ENCODE measurements at regions not wholly inside any gene's neighbourhood (a gene's known extent, or its start where the extent isn't known, plus 50 kb on each side); places are given as distances from the start of the nearest gene placed in this dataset.

DNA sequence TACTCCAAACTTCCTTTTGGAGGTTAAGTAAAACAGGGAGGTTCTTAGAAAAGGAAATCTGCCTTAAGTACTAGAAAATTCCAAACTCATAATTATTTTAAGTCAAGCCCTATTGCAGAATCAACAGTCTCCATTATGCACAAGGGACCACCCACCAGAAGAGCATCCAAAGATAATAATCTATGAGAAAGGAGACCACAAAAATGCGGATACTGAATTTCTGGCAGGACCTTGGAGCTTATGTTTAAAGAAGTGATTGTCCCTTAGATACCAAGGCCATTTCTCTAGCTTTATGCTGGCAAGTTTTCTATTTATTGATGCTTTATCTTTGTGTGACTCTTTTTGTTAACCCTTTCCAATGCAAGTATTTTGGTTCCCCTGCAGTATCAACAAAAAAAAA lies 404.0 kb upstream of the MMADHC start:
- DNase-seq (ENCODE audit: low read depth), result peak; percentile 48
- TF ChIP-seq, protein P1, sequence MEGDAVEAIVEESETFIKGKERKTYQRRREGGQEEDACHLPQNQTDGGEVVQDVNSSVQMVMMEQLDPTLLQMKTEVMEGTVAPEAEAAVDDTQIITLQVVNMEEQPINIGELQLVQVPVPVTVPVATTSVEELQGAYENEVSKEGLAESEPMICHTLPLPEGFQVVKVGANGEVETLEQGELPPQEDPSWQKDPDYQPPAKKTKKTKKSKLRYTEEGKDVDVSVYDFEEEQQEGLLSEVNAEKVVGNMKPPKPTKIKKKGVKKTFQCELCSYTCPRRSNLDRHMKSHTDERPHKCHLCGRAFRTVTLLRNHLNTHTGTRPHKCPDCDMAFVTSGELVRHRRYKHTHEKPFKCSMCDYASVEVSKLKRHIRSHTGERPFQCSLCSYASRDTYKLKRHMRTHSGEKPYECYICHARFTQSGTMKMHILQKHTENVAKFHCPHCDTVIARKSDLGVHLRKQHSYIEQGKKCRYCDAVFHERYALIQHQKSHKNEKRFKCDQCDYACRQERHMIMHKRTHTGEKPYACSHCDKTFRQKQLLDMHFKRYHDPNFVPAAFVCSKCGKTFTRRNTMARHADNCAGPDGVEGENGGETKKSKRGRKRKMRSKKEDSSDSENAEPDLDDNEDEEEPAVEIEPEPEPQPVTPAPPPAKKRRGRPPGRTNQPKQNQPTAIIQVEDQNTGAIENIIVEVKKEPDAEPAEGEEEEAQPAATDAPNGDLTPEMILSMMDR (conservative IDR thresholded peaks at IDR 0.05; ENCODE audit: low read length), result no peak
- no peak overlapping the region for H3K4me3 ChIP-seq (ENCODE audit: low read length)

DNA sequence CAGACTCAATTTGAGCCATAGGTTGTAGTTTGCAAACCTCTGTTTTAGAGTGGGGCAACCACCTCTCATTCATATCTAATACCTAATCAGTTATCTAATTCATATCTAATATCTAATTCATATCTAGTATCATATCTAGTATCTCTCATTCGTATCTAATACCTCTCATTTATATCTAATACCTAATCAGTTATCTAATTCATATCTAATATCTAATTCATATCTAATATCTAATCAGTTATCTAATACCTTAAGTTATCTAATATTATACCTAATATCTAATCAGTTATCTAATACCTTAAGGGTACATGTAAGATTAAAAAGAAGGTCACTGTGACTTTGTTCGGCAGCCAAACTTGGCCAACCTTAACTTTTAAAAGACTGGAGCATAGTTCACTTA lies 403.4 kb upstream of the MMADHC start:
- DNase-seq (ENCODE audit: low read depth), result no peak
- H3K4me3 ChIP-seq (ENCODE audit: low read length), result no peak overlapping the region
- TF ChIP-seq, protein P1 (conservative IDR thresholded peaks at IDR 0.05; ENCODE audit: low read length), result no peak

DNA sequence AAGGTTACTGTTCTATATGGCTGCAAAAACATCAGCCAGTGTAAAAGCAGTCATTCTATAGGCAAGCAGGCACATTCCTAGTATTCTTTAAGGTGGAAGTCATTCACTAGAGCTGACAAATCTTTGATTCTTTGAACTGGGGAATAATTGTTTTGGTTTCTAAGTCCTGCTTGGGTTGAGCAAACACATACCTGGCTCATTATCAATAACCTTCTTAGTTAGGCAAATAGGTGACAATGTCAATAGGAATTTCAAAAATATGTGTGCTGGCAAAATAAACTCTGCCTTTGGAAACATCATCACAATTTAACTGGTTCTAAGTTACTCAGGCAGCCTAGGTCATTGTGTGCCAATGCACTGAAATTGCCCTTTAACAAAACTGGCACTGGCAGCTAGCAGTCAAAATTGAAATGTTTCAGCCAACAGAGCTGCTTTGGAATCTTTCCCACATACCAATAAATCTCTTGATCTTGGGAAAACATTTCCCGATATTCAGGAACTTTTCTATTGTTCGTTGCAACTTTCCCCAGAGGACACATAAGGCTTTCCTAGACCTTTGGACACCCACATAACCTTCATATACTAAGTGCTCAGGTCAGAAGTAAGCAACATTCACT lies 402.0 kb upstream of the MMADHC start:
- H3K4me3 ChIP-seq (ENCODE audit: low read length), result no peak overlapping the region
- DNase-seq (ENCODE audit: low read depth), result peak; percentile 91
- TF ChIP-seq, protein P1 (conservative IDR thresholded peaks at IDR 0.05; ENCODE audit: low read length), result no peak

DNA sequence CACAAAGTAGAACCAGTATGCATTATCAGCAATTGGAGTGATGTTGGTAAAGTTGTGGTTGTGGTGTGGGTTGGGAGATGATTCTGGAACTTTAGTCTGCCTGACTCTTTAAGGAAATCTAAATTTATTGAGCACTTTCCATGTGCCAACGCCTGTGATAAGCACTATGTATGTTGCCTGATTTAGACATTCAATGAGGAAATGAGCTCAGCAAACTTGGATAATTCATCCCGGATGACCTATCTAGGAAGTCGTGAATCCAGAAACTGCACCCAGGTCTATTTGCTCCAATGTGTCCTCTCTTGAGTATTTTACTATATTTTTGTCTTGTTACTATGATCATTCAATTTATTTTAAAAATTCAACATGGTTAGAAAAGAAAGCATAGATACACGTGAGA lies 400.8 kb upstream of the MMADHC start:
- no peak for DNase-seq (ENCODE audit: low read depth)

DNA sequence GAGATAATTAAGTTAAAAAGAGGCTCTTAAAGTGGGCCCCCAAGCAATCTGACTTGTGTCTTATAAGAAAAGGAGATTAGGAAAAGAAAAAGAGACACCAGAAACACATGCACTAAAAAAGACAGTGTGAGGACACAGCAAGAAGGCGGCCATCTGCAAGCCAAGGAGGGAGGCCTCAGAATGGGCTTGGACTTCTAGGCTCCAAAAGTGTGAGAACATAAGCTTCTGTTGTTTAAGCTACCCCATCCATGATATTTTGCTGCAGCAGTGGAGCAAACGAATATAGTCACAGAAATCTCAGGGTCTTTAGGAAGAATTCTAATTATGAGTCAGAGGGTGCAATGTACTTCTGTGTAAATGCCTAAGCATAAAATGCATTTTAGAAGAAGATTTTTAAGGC lies 399.3 kb upstream of the MMADHC start:
- TF ChIP-seq, protein P1 (conservative IDR thresholded peaks at IDR 0.05; ENCODE audit: low read length), result no peak
- no peak for DNase-seq (ENCODE audit: low read depth)
- no peak overlapping the region for H3K4me3 ChIP-seq (ENCODE audit: low read length)

More for the DNA sequence above, 400.8 kb upstream of the MMADHC start:
- H3K4me3 ChIP-seq (ENCODE audit: low read length), result no peak overlapping the region
- TF ChIP-seq, protein P1 (conservative IDR thresholded peaks at IDR 0.05; ENCODE audit: low read length), result no peak

DNA sequence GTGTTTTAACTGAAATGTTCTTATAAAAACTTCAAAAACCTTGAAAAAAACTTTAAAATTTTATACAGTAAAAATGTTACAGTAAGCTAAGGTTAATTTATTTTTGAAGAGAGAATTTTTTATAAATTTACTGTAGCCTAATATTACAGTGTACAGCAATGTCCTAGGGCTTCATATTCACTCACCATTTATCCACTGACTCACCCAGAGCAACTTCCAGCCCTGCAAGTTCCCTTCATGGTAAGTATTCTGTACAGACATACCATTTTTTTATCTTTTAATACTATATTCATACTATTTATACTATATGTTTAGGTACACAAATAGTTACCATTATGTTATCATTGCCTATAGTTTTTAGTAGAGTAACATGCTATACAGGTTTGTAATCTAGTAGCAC lies 396.7 kb upstream of the MMADHC start:
- TF ChIP-seq, protein P1 (conservative IDR thresholded peaks at IDR 0.05; ENCODE audit: low read length), result no peak
- H3K4me3 ChIP-seq (ENCODE audit: low read length), result no peak overlapping the region
- no peak for DNase-seq (ENCODE audit: low read depth)

DNA sequence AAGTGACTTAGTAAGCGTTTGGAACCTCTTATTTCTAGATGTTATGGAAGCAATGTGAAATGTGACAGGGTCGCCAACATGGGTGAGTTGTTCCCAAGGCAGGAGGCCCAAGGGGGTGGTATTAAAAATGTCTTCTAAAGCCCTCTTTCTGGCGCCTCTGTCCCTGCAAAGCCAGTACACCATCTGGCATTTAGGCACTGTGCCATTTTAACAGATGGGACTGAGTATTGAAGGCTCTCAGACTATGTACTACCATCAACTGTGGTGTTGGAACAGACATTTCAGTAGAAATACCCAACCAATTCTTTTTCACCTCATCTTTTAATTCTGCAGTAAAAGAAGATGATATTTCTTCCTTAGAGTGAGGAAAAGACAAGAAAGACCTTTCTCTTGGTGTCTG lies 384.5 kb upstream of the MMADHC start:
- TF ChIP-seq, protein P1 (conservative IDR thresholded peaks at IDR 0.05; ENCODE audit: low read length), result no peak
- no peak overlapping the region for H3K4me3 ChIP-seq (ENCODE audit: low read length)
- DNase-seq (ENCODE audit: low read depth), result peak; percentile 72

Measured in AG10803 (cell line).